H1 (cell line): ENCODE measurements at regions not wholly inside any gene's neighbourhood (a gene's known extent, or its start where the extent isn't known, plus 50 kb on each side); places are given as distances from the start of the nearest gene placed in this dataset.

Experiments
- ASH2L ChIP-seq: fragments of 200-600, 300-600 bp; sonication (generic); IDR thresholded peaks from one replicate; pipeline ENCODE4 v1.7.1; 2017; ENCODE audit warnings: low read length
- BCL11A ChIP-seq, 2 experiments: IDR thresholded peaks; one replicate each; pipeline ENCODE4 v1.6.1; 2011; ENCODE audit warnings: low read depth in 2 of 2, low read length in 2 of 2, mild to moderate bottlenecking in 2 of 2
- CBX5 ChIP-seq: fragments of 300-800, 300-1000 bp; sonication (generic); IDR thresholded peaks from 2 replicates; pipeline ENCODE4 v1.7.1; 2016; ENCODE audit warnings: antibody characterized with exemption, low read length, low read depth
- CHD7 ChIP-seq: fragments of 300-600 bp; sonication (generic); IDR thresholded peaks from 2 replicates; pipeline ENCODE4 v1.7.1; 2012; ENCODE audit warnings: low read length, moderate library complexity, mild to moderate bottlenecking, inconsistent platforms; ENCODE audit not compliant: insufficient replicate concordance
- EGR1 ChIP-seq: IDR thresholded peaks from 2 replicates; pipeline ENCODE4 v1.6.1; 2011; ENCODE audit warnings: low read depth, low read length, borderline replicate concordance
- HDAC6 ChIP-seq: IDR thresholded peaks from one replicate; pipeline ENCODE4 v1.7.1; 2012; ENCODE audit warnings: low read depth, mild to moderate bottlenecking, inconsistent platforms, low read length, moderate library complexity
- JUND ChIP-seq: IDR thresholded peaks from 2 replicates; pipeline ENCODE4 v1.6.1; 2011; ENCODE audit warnings: mild to moderate bottlenecking, improper control_type of control experiment, low read length
- NRF1 ChIP-seq: IDR thresholded peaks from 2 replicates; pipeline ENCODE4 v1.6.1; 2011; ENCODE audit warnings: mild to moderate bottlenecking, low read depth, low read length, improper control_type of control experiment
- RXRA ChIP-seq: IDR thresholded peaks from 2 replicates; pipeline ENCODE4 v1.6.1; 2011; ENCODE audit warnings: low read depth, mild to moderate bottlenecking, low read length, moderate library complexity; ENCODE audit not compliant: insufficient read depth
- TF ChIP-seq, protein P1 (sequence below): IDR thresholded peaks from 2 replicates; pipeline ENCODE4 v1.6.1; 2011; ENCODE audit warnings: low read depth, mild to moderate bottlenecking, low read length; ENCODE audit not compliant: insufficient read depth

GRCh38 chr9:13410566-13411031, 131.1 kb upstream of the MPDZ start (continued):
- no peak for TF ChIP-seq CHD7
- TF ChIP-seq, protein P1, sequence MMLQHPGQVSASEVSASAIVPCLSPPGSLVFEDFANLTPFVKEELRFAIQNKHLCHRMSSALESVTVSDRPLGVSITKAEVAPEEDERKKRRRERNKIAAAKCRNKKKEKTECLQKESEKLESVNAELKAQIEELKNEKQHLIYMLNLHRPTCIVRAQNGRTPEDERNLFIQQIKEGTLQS = no peak
- TF ChIP-seq HDAC6 = no peak
- TF ChIP-seq BCL11A (IDR thresholded peaks at IDR 0.05; ENCODE audit: low read depth in 2 of 2, low read length in 2 of 2) = no peak
- no peak for TF ChIP-seq CBX5
- TF ChIP-seq ASH2L = no peak
- TF ChIP-seq JUND = no peak
- no peak for TF ChIP-seq NRF1
- TF ChIP-seq RXRA = no peak
- no peak for TF ChIP-seq EGR1
